Lower leg skin (tissue), 4 donors: ENCODE measurements at regions not wholly inside any gene's neighbourhood (a gene's known extent, or its start where the extent isn't known, plus 50 kb on each side); places are given as distances from the start of the nearest gene placed in this dataset.

ENCODE experiments used
- DNase-seq, 2 donors: peaks; one replicate each; pipeline ENCODE4 v3.0.0-alpha.2; 2019; ENCODE audit warnings: low spot score in 2 of 2
- H3K4me3 ChIP-seq: fragments of 200-600 bp; sonication (generic); 2 replicates; pipeline ENCODE4 v1.5.1; 2017; ENCODE audit warnings: mild to moderate bottlenecking, low read depth; ENCODE audit not compliant: poor library complexity, severe bottlenecking
- CTCF ChIP-seq, 3 donors: fragments of 450-650 bp; IDR thresholded peaks; one replicate each; pipeline ENCODE4 v1.5.1; 2016; ENCODE audit warnings: antibody characterized with exemption in 3 of 3, mild to moderate bottlenecking in 3 of 3, moderate library complexity in 2 of 3
- POLR2A ChIP-seq, 2 donors: fragments of 450-650 bp; IDR thresholded peaks; one replicate each; pipeline ENCODE4 v1.6.1; 2016 to 2017; ENCODE audit warnings: antibody characterized with exemption in 2 of 2, mild to moderate bottlenecking in 1 of 2, moderate library complexity in 1 of 2
- WGBS, 2 donors: methylation state at CpG; one replicate each; pipeline ENCODE4 v1.1.5; 2018; 5-methylcytosine and 5-hydroxymethylcytosine counted together
- intact Hi-C: fragments of 100-400 bp; cut with DNase I; formaldehyde crosslinking; loops from one replicate; pipeline ENCODE4 v1.15.0; 2023; ENCODE audit warnings: low total_unique reads

GRCh38 chr15:98330692-98331435, 317.5 kb upstream of the IGF1R start:
- no peak overlapping the region for H3K4me3 ChIP-seq
- TF ChIP-seq CTCF (IDR thresholded peaks at IDR 0.05): no peak
- TF ChIP-seq POLR2A (IDR thresholded peaks at IDR 0.05): no peak
- no peak for DNase-seq
- intact Hi-C loops: no loop called here
- 53 to 54% methylated on average over 10 of the region's 10 CpGs for WGBS, 2 donors

GRCh38 chr15:98331676-98332075, 316.7 kb upstream of the IGF1R start:
- 91 to 93% methylated on average over 4 of the region's 4 CpGs for WGBS, 2 donors
- intact Hi-C loops: no loop called here
- DNase-seq: no peak
- H3K4me3 ChIP-seq: no peak overlapping the region
- TF ChIP-seq CTCF (IDR thresholded peaks at IDR 0.05) (no peak), POLR2A (IDR thresholded peaks at IDR 0.05) (no peak)

- TF ChIP-seq POLR2A (IDR thresholded peaks at IDR 0.05) (no peak), CTCF (IDR thresholded peaks at IDR 0.05) (no peak)
Observed at GRCh38 chr15:98333251-98333650, 315.1 kb upstream of the IGF1R start.

GRCh38 chr15:98342911-98343310, 305.4 kb upstream of the IGF1R start:
- DNase-seq: no peak
- WGBS, 2 donors: 74 to 75% methylated on average over 3 of the region's 3 CpGs
- intact Hi-C loops: loop anchor here (1.0 kb wide), 1 partner anchor 23 kb away; no protein-coding TSS in a partner anchor
- no peak overlapping the region for H3K4me3 ChIP-seq
- TF ChIP-seq POLR2A (IDR thresholded peaks at IDR 0.05) (no peak), CTCF (IDR thresholded peaks at IDR 0.05) (no peak)

More at GRCh38 chr15:98333251-98333650, 315.1 kb upstream of the IGF1R start:
- intact Hi-C loops: no loop called here
- DNase-seq: no peak
- H3K4me3 ChIP-seq: no peak overlapping the region
- 53 to 65% methylated on average over 7 of the region's 7 CpGs for WGBS, 2 donors

- TF ChIP-seq CTCF (IDR thresholded peaks at IDR 0.05): no peak
- no peak for TF ChIP-seq POLR2A (IDR thresholded peaks at IDR 0.05)
- DNase-seq: no peak
- no peak overlapping the region for H3K4me3 ChIP-seq
- 83 to 89% methylated on average over 2 of the region's 2 CpGs for WGBS, 2 donors
- intact Hi-C loops: no loop called here
Observed at GRCh38 chr15:98344591-98344990, 303.7 kb upstream of the IGF1R start.

- WGBS, 2 donors: 38 to 41% methylated on average over 7 of the region's 7 CpGs
- no peak for DNase-seq
- H3K4me3 ChIP-seq: no peak overlapping the region
- no peak for TF ChIP-seq CTCF (IDR thresholded peaks at IDR 0.05)
- TF ChIP-seq POLR2A (IDR thresholded peaks at IDR 0.05): no peak
- intact Hi-C loops: no loop called here
Observed at GRCh38 chr15:98347001-98347400, 301.3 kb upstream of the IGF1R start.
